Erythroblast (primary cell): ENCODE measurements at regions not wholly inside any gene's neighbourhood (a gene's known extent, or its start where the extent isn't known, plus 50 kb on each side); places are given as distances from the start of the nearest gene placed in this dataset.

Experiments
- GATA1 ChIP-seq: IDR thresholded peaks from 2 replicates; pipeline ENCODE4 v1.6.1; 2011; ENCODE audit warnings: low read depth, mild to moderate bottlenecking, control low read depth, low read length, moderate library complexity
- POLR2A ChIP-seq: IDR thresholded peaks from 2 replicates; pipeline ENCODE4 v1.6.1; 2011; ENCODE audit warnings: mild to moderate bottlenecking, low read length

- TF ChIP-seq POLR2A (no peak), GATA1 (no peak)
These were observed 621.4 kb upstream of the RGS18 start for GRCh38 chr1:191536791-191537429.
